Nephron progenitor cell (in vitro differentiated cells): ENCODE measurements at regions not wholly inside any gene's neighbourhood (a gene's known extent, or its start where the extent isn't known, plus 50 kb on each side); places are given as distances from the start of the nearest gene placed in this dataset.

Source experiments
- DNase-seq: peaks from one replicate; pipeline ENCODE4 v3.0.0; 2021
- H3K27ac Mint-ChIP-seq: 2 replicates; pipeline ENCODE4 v1.8.0; 2021; ENCODE audit warnings: mild to moderate bottlenecking, moderate library complexity, mixed read lengths
- H3K27me3 Mint-ChIP-seq: 2 replicates; pipeline ENCODE4 v1.8.0; 2021; ENCODE audit warnings: mild to moderate bottlenecking, low read depth, mixed read lengths; ENCODE audit not compliant: poor library complexity
- H3K36me3 Mint-ChIP-seq: 2 replicates; pipeline ENCODE4 v1.8.0; 2021; ENCODE audit warnings: low read depth, mixed read lengths
- H3K4me1 Mint-ChIP-seq: 2 replicates; pipeline ENCODE4 v1.8.0; 2021; ENCODE audit warnings: mixed read lengths
- H3K4me3 Mint-ChIP-seq: 2 replicates; pipeline ENCODE4 v1.8.0; 2021; ENCODE audit warnings: mild to moderate bottlenecking, moderate library complexity, mixed read lengths
- H3K9me3 Mint-ChIP-seq: 2 replicates; pipeline ENCODE4 v1.8.0; 2021; ENCODE audit warnings: mild to moderate bottlenecking, moderate library complexity, mixed read lengths
- TF ChIP-seq, protein P1 (sequence below): fragments of 200-600 bp; sonication (generic); IDR thresholded peaks from 2 replicates; pipeline ENCODE4 v1.5.0; 2021; ENCODE audit warnings: antibody characterized with exemption

GRCh38 chr11:69356703-69357457, 62.9 kb downstream of the MYEOV start:
- TF ChIP-seq, protein P1, sequence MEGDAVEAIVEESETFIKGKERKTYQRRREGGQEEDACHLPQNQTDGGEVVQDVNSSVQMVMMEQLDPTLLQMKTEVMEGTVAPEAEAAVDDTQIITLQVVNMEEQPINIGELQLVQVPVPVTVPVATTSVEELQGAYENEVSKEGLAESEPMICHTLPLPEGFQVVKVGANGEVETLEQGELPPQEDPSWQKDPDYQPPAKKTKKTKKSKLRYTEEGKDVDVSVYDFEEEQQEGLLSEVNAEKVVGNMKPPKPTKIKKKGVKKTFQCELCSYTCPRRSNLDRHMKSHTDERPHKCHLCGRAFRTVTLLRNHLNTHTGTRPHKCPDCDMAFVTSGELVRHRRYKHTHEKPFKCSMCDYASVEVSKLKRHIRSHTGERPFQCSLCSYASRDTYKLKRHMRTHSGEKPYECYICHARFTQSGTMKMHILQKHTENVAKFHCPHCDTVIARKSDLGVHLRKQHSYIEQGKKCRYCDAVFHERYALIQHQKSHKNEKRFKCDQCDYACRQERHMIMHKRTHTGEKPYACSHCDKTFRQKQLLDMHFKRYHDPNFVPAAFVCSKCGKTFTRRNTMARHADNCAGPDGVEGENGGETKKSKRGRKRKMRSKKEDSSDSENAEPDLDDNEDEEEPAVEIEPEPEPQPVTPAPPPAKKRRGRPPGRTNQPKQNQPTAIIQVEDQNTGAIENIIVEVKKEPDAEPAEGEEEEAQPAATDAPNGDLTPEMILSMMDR: no peak
- Mint-ChIP-seq H3K27ac (no peak overlapping the region), H3K27me3 (peaks cover 18% of the 10 kb centered on the region), H3K4me1 (peaks cover 5% of the 10 kb centered on the region), H3K4me3 (no peak overlapping the region), H3K9me3 (peaks cover 13% of the 10 kb centered on the region), H3K36me3 (no peaks in the 10 kb centered on the region)
- no peak for DNase-seq

- Mint-ChIP-seq H3K27me3 (peaks cover 18% of the 10 kb centered on the region), H3K9me3 (peaks cover 13% of the 10 kb centered on the region), H3K4me1 (peaks cover 5% of the 10 kb centered on the region), H3K36me3 (no peaks in the 10 kb centered on the region), H3K4me3 (no peak overlapping the region), H3K27ac (no peak overlapping the region)
- TF ChIP-seq, protein P1: no peak
- DNase-seq: no peak
Observed at GRCh38 chr11:69357458-69358397, 63.8 kb downstream of the MYEOV start.

GRCh38 chr11:69358398-69359020, 64.6 kb downstream of the MYEOV start:
- H3K36me3 Mint-ChIP-seq: no peaks in the 10 kb centered on the region
- H3K27ac Mint-ChIP-seq: no peak overlapping the region
- DNase-seq: no peak
- H3K27me3 Mint-ChIP-seq: peaks cover 18% of the 10 kb centered on the region
- TF ChIP-seq, protein P1: no peak
- peaks cover 5% of the 10 kb centered on the region for H3K4me1 Mint-ChIP-seq
- H3K4me3 Mint-ChIP-seq: no peak overlapping the region
- peaks cover 13% of the 10 kb centered on the region for H3K9me3 Mint-ChIP-seq

DNA sequence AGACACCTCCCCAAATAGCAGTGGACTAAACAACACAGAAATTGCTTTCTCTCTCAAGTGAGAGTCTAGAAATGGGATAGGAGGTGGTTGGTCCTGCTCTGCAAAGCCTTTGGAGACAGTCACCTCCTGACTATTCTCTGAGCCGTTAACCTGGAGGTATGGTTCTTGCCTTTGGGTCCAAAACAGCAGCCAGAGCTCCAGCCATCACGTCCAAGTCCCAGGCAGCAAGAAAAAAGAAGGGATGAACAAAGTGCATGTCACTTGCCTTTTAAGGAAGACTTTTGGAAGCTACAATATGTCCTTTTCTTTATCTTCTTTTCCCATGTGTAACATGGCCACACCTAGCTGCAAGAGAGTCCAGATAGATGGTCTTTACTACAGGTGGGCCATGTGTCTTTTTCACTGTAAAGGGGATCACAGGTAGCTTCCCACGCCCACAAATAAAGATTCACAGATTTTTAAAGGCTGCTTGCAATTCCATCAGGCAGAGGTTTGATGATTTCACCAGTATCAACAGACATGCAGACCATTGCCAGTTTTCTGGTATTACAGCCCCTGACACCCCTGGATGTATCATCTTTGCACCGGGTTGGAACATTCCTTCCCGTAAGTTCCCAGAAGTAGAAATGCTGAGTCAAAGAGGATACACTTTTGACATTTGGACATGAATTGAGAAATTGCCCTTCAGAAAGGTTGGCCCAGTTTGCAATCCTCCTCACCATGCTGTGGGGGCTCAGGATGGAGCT, 66.0 kb downstream of the MYEOV start:
- DNase-seq: no peak

DNA sequence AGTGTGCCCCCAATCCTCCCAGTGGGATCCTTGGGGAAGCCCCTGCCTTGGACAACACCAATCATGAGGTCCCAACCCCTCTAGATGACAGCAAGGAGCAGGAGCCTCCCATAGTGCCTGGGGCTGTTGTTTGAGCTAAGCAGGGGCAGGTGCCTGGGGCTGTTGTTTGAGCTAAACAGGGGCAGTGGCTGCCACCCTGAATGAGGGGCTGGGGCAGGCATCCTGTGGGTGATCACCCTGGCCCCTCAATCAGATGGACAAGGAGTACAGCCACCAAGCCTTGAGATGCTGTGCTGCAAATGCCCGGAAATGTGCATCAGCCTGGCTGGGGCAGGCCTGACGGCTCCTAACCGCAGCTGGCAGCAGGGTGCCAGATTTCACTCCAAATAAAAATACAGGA, 66.7 kb downstream of the MYEOV start:
- peaks cover 13% of the 10 kb centered on the region for H3K9me3 Mint-ChIP-seq
- no peak for DNase-seq

More for the DNA sequence above, 66.0 kb downstream of the MYEOV start:
- Mint-ChIP-seq H3K36me3 (no peaks in the 10 kb centered on the region), H3K4me1 (peaks cover 5% of the 10 kb centered on the region), H3K27ac (no peak overlapping the region), H3K9me3 (peaks cover 13% of the 10 kb centered on the region), H3K27me3 (peaks cover 18% of the 10 kb centered on the region), H3K4me3 (no peak overlapping the region)
- TF ChIP-seq, protein P1: no peak

More for the DNA sequence above, 66.7 kb downstream of the MYEOV start:
- H3K27me3 Mint-ChIP-seq: peaks cover 18% of the 10 kb centered on the region
- no peaks in the 10 kb centered on the region for H3K36me3 Mint-ChIP-seq
- H3K4me3 Mint-ChIP-seq: no peak overlapping the region
- TF ChIP-seq, protein P1: no peak
- H3K4me1 Mint-ChIP-seq: peaks cover 5% of the 10 kb centered on the region
- H3K27ac Mint-ChIP-seq: no peak overlapping the region
